Glomerular visceral epithelial cell (primary cell): ENCODE measurements at regions not wholly inside any gene's neighbourhood (a gene's known extent, or its start where the extent isn't known, plus 50 kb on each side); places are given as distances from the start of the nearest gene placed in this dataset.
A peak's percentile ranks its signal among the peaks of the same experiment; 100 is the strongest.
"Not testable (repeated sequence)": the region's sequence is repeated elsewhere in the genome, so short reads cannot be mapped to it uniquely, and the experiment has no call there.

Experiments used
- DNase-seq: peaks from one replicate; pipeline ENCODE4 v3.0.0-alpha.2; 2016; ENCODE audit errors: extremely low spot score

- no peak for DNase-seq
These were observed 266.7 kb downstream of the SH3BP4 start for GRCh38 chr2:235218486-235218907.

GRCh38 chr2:235219048-235219447 is 267.2 kb downstream of the SH3BP4 start:
- no peak for DNase-seq

GRCh38 chr2:235220331-235220730 is 268.5 kb downstream of the SH3BP4 start:
- no peak for DNase-seq

GRCh38 chr2:235223011-235223410 is 270.8 kb upstream of the AGAP1 start:
- DNase-seq = no peak

GRCh38 chr2:235224410-235224809 is 269.4 kb upstream of the AGAP1 start:
- no peak for DNase-seq

- DNase-seq = no peak
These were observed 268.6 kb upstream of the AGAP1 start for GRCh38 chr2:235225261-235225660.

- DNase-seq = no peak
These were observed 266.3 kb upstream of the AGAP1 start for GRCh38 chr2:235227590-235227989.

GRCh38 chr2:235228422-235228821 is 265.4 kb upstream of the AGAP1 start:
- not testable (repeated sequence) for DNase-seq

GRCh38 chr2:235229236-235229635 is 264.6 kb upstream of the AGAP1 start:
- no peak for DNase-seq

- no peak for DNase-seq
These were observed 262.8 kb upstream of the AGAP1 start for GRCh38 chr2:235230821-235231601.

- DNase-seq = no peak
These were observed 261.1 kb upstream of the AGAP1 start for GRCh38 chr2:235232449-235233433.

GRCh38 chr2:235234736-235235135 is 259.1 kb upstream of the AGAP1 start:
- DNase-seq = no peak

GRCh38 chr2:235235977-235236767 is 257.7 kb upstream of the AGAP1 start:
- no peak for DNase-seq

- DNase-seq = no peak
These were observed 255.3 kb upstream of the AGAP1 start for GRCh38 chr2:235238537-235238936.

- no peak for DNase-seq
These were observed 253.3 kb upstream of the AGAP1 start for GRCh38 chr2:235240574-235240973.

GRCh38 chr2:235244255-235245220 is 249.3 kb upstream of the AGAP1 start:
- peak; percentile 5 for DNase-seq

GRCh38 chr2:235247001-235247400 is 246.8 kb upstream of the AGAP1 start:
- no peak for DNase-seq

GRCh38 chr2:235255693-235256092 is 238.2 kb upstream of the AGAP1 start:
- no peak for DNase-seq

- no peak for DNase-seq
These were observed 236.3 kb upstream of the AGAP1 start for GRCh38 chr2:235257590-235257989.

GRCh38 chr2:235262750-235263149 is 231.1 kb upstream of the AGAP1 start:
- DNase-seq = no peak
